AG04450 (cell line): ENCODE measurements at regions not wholly inside any gene's neighbourhood (a gene's known extent, or its start where the extent isn't known, plus 50 kb on each side); places are given as distances from the start of the nearest gene placed in this dataset.
"Not testable (repeated sequence)": the region's sequence is repeated elsewhere in the genome, so short reads cannot be mapped to it uniquely, and the experiment has no call there.

Experiments
- CTCF ChIA-PET: fragments of 300-600, 350-600 bp; formaldehyde crosslinking; extraction: SDS; loops from one replicate; lab custom pipeline; 2022; ENCODE audit warnings: antibody characterized with exemption, inconsistent platforms; lab: Charles Lee
- POLR2A ChIA-PET: fragments of 350-600 bp; formaldehyde crosslinking; extraction: SDS; loops from one replicate; lab custom pipeline; 2021; ENCODE audit warnings: antibody characterized with exemption, inconsistent platforms; lab: Yijun Ruan, JAX
- DNase-seq: peaks from one replicate; pipeline ENCODE4 v3.0.0-alpha.2; 2011; ENCODE audit warnings: low read depth, low spot score
- H3K27ac ChIP-seq: one replicate; pipeline ENCODE4 v1.5.1; 2012; ENCODE audit warnings: low read depth, low read length, control low read depth
- H3K27me3 ChIP-seq: one replicate; pipeline ENCODE4 v1.6.0; 2012; ENCODE audit warnings: low read length; ENCODE audit not compliant: control insufficient read depth, insufficient read depth
- H3K4me3 ChIP-seq: 2 replicates; pipeline ENCODE4 v1.5.1; 2011; ENCODE audit warnings: mild to moderate bottlenecking, low read depth, low read length, control low read depth
- H3K9me3 ChIP-seq: 2 replicates; pipeline ENCODE4 v1.5.1; 2012; ENCODE audit warnings: low read length; ENCODE audit not compliant: control insufficient read depth, insufficient read depth
- CTCF ChIP-seq: IDR thresholded peaks from 2 replicates; pipeline ENCODE4 v1.5.1; 2011; ENCODE audit warnings: low read depth, low read length, control low read depth, inconsistent platforms

DNA sequence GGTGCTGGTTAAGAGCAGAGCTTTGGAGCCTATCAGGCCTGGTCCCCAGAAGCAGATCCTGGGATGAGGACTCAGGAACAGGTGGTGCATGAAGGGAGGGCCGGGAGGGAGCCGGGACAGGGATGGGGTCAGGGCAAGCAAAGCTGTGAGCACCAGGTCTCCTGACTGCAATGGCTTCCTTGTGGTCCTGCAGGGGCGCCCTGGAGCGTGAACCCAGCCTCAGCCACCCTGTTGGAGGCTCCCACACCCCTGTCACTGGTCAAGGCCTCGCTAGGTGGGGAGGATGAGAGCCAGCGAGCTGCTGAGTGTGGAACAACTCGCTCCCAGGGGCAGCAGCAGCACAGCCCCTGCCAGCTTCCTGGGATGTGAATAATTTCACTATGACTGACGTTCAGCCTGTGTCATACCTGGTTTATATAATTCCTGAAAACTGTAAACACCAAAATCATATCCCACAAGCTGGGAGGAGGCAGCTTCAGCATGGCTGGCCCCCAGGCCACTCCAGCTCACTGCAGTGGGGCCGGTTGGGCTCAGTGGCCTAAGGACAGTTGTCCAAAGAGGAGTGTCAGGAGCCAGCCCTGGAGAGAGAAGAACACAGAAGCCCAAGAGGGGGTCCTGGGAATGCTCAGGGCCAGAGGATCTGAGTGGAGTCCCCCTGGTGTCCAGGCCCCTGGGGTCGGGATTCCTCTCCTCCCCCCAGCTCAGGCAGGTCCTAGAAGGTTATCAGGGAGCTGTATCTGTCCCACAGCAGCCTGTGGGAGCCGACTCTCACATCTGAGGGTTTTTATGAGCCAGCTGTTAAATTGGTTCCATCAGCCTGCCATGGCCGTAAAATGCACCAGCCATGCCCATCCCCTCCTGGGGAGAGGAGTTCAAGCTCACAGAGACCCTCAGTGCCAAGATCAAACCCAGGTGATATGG is 272.9 kb downstream of the ADGRD1 start:
- ChIA-PET CTCF (interaction anchor here (0.6 kb wide), 1 partner anchor 157 kb away, joined by 7 read pairs; no protein-coding TSS in a partner anchor), POLR2A (no interaction called here)
- no peak for TF ChIP-seq CTCF
- Histone ChIP-seq H3K27me3 (no peaks in the 10 kb centered on the region), H3K4me3 (no peak overlapping the region), H3K27ac (no peak overlapping the region), H3K9me3 (peaks cover 63% of the 10 kb centered on the region)
- no peak for DNase-seq

GRCh38 chr12:131227641-131228040 is 273.9 kb downstream of the ADGRD1 start:
- POLR2A ChIA-PET, CTCF ChIA-PET, DNase-seq, H3K27ac ChIP-seq, H3K4me3 ChIP-seq, H3K27me3 ChIP-seq: not testable (repeated sequence)
- H3K9me3 ChIP-seq: peaks cover 58% of the 10 kb centered on the region

DNA sequence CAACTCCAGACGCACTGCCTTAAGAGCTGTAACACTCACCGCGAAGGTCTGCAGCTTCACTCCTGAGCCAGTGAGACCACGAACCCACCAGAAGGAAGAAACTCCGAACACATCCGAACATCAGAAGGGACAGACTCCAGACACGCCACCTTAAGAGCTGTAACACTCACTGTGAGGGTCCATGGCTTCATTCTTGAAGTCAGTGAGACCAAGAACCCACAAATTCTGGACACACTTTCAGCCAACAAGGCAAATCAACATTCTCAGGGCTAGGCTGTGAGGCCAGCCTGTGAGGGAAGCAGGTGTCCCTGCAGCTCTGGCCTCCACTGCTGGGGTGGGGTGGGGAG is 275.3 kb downstream of the ADGRD1 start:
- CTCF ChIA-PET, POLR2A ChIA-PET, H3K4me3 ChIP-seq, H3K27me3 ChIP-seq, DNase-seq, H3K27ac ChIP-seq: not testable (repeated sequence)
- peaks cover 52% of the 10 kb centered on the region for H3K9me3 ChIP-seq

DNA sequence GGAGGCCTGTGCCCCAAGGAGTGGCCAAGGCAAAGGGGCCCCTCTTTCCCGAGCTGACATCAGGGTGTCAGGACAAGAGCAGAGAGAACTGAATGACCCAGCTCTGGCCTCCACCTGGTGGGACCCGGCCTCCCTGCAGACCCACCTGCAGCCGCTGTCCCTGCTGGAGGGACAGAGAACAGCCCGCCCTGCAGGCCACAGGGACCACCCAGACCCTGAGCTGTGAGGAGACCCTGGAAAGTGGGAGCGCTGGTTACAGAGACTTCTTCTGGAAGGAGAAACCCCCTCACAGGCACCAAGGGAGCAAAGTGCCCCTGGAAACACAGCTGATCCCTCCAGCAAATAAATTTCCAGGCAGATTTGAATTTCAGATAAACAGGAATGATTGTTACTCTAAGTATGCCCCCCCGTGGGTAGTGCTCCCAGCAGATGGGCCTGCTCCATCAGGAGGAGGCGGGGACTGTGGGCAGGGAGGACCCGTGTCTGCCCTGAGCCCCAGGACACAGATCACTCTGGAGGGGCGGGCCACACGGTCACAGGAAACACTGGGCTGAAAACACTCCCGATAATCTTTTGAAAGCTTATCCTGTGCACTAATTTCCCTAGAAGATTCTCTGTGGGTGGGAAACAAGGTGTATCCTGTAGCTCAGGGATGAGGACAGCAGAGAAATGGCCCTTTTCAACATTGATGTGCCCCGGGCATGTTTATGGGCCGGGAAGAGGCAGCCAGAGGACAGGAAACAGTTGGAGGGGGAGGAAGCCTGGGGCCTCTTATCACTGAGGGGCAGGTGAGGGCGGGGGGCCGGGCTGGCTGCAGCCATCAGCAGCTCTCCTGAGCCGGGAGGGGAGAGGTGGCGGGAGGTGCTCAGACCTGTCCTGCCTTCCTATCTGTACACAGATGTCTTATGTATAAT is 276.0 kb downstream of the ADGRD1 start:
- H3K4me3 ChIP-seq: no peak overlapping the region
- no peak overlapping the region for H3K27ac ChIP-seq
- DNase-seq: no peak
- ChIA-PET CTCF (no interaction called here), POLR2A (no interaction called here)
- H3K27me3 ChIP-seq: no peaks in the 10 kb centered on the region
- H3K9me3 ChIP-seq: peaks cover 53% of the 10 kb centered on the region
- TF ChIP-seq CTCF: no peak

DNA sequence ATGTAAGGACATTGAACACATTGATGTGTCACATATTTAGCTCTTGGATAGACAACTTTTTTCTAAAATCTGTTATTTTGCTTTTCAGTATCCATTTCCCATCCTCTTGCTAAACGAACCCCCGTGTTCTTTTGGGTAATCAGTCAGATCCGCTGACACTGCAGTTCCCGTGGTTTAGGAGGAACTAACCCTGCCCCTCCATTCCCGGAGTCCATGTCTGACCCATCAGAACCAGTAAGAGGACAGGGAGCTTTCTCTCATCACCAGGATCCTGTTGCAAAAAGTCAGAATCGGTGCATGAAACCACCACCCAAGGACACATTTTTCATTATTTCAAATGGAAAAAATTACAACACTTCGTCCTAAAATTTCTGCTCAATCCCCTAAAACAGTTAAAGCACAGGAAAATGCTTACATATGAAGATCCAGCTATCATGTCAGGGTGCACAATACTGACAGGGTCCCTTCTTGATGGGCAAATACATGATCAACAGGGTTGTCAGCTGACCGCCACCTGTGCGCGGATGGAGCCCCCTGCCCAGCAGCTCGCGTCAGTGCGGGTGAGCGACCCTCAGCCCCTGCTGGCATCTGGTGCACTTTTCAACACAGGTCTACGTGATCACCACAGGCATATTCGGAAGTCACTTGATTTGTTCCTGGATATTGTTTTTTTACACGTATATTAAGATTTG is 276.8 kb downstream of the ADGRD1 start:
- no peak for DNase-seq
- Histone ChIP-seq H3K27ac (no peak overlapping the region), H3K9me3 (peaks cover 53% of the 10 kb centered on the region), H3K4me3 (no peak overlapping the region), H3K27me3 (no peaks in the 10 kb centered on the region)
- POLR2A ChIA-PET: no interaction called here
- CTCF ChIA-PET: no interaction called here
- TF ChIP-seq CTCF: no peak
